OCI-LY3 (cell line): ENCODE measurements at regions not wholly inside any gene's neighbourhood (a gene's known extent, or its start where the extent isn't known, plus 50 kb on each side); places are given as distances from the start of the nearest gene placed in this dataset.

Experiments used
- EZH2phosphoT487 ChIP-seq: fragments of 200-600 bp; shearing (Covaris generic); IDR thresholded peaks from 2 replicates; pipeline ENCODE4 v1.6.1; 2018; ENCODE audit warnings: antibody characterized with exemption, mixed run types, low read depth
- TF ChIP-seq, protein P1 (sequence below): fragments of 200-600, 300-600 bp; sonication (generic); IDR thresholded peaks from 2 replicates; pipeline ENCODE4 v1.5.1; 2014; ENCODE audit warnings: antibody characterized with exemption, low read length, low read depth

DNA sequence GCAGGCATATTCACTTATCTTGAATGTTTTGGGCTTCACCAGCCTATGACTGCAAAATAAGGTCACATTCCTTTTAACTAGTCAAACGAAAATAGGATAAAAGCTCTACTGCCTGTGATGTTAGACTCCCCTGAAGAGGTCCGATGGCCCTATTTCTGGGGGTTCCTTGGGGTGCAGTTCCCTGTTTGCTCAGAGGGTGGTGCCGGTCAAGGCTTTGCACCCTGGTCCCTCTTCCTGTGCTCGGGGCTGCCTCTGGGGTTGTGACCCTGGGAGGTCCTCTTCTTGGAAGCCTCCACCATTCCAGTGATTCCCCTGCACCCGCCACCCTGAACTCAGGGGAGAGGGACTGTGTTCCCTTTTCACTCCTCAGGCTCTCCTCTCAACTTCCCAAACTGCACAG, 86.7 kb upstream of the ANKRD34C start:
- TF ChIP-seq, protein P1, sequence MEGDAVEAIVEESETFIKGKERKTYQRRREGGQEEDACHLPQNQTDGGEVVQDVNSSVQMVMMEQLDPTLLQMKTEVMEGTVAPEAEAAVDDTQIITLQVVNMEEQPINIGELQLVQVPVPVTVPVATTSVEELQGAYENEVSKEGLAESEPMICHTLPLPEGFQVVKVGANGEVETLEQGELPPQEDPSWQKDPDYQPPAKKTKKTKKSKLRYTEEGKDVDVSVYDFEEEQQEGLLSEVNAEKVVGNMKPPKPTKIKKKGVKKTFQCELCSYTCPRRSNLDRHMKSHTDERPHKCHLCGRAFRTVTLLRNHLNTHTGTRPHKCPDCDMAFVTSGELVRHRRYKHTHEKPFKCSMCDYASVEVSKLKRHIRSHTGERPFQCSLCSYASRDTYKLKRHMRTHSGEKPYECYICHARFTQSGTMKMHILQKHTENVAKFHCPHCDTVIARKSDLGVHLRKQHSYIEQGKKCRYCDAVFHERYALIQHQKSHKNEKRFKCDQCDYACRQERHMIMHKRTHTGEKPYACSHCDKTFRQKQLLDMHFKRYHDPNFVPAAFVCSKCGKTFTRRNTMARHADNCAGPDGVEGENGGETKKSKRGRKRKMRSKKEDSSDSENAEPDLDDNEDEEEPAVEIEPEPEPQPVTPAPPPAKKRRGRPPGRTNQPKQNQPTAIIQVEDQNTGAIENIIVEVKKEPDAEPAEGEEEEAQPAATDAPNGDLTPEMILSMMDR: peak; percentile 35
- TF ChIP-seq EZH2phosphoT487: no peak
